ENCODE measurements at regions not wholly inside any gene's neighbourhood (a gene's known extent, or its start where the extent isn't known, plus 50 kb on each side); places are given as distances from the start of the nearest gene placed in this dataset.

GRCh38 chr11:15775015-15775541 is 581.3 kb downstream of the SOX6 start:
- no peaks in the 10 kb centered on the region for H3K9me3 ChIP-seq
- no peaks in the 10 kb centered on the region for H3K36me3 ChIP-seq
- 79% methylated on average over 6 of the region's 6 CpGs for WGBS
- no peak overlapping the region for H3K4me3 ChIP-seq
- no peak for DNase-seq (ENCODE audit: low spot score)
- H3K27ac ChIP-seq: no peak overlapping the region
- no peaks in the 10 kb centered on the region for H3K4me1 ChIP-seq (replicated peaks)
- no peaks in the 10 kb centered on the region for H3K27me3 ChIP-seq (replicated peaks; ENCODE audit: insufficient read depth)
- TF ChIP-seq POLR2A (IDR thresholded peaks at IDR 0.05) (no peak), POLR2AphosphoS5 (IDR thresholded peaks at IDR 0.05) (no peak)
- intact Hi-C loops (cut with DNase I): no loop called here

- H3K4me3 ChIP-seq: no peak overlapping the region
- WGBS: 91% methylated on average over 2 of the region's 2 CpGs
- H3K27ac ChIP-seq: no peak overlapping the region
- H3K36me3 ChIP-seq: no peaks in the 10 kb centered on the region
- H3K27me3 ChIP-seq (replicated peaks; ENCODE audit: insufficient read depth): no peaks in the 10 kb centered on the region
- H3K9me3 ChIP-seq: no peaks in the 10 kb centered on the region
- intact Hi-C loops (cut with DNase I): no loop called here
- TF ChIP-seq POLR2A (IDR thresholded peaks at IDR 0.05) (no peak), POLR2AphosphoS5 (IDR thresholded peaks at IDR 0.05) (no peak), CTCF (IDR thresholded peaks at IDR 0.05) (no peak)
- DNase-seq (ENCODE audit: low spot score): no peak
- no peaks in the 10 kb centered on the region for H3K4me1 ChIP-seq (replicated peaks)
Measured at GRCh38 chr11:15775797-15776196, 580.5 kb downstream of the SOX6 start.

GRCh38 chr11:15776366-15776765 is 580.0 kb downstream of the SOX6 start:
- no peak overlapping the region for H3K4me3 ChIP-seq
- H3K27me3 ChIP-seq (replicated peaks; ENCODE audit: insufficient read depth): no peaks in the 10 kb centered on the region
- no peak for DNase-seq (ENCODE audit: low spot score)
- no peaks in the 10 kb centered on the region for H3K36me3 ChIP-seq
- TF ChIP-seq CTCF (IDR thresholded peaks at IDR 0.05): no peak
- TF ChIP-seq POLR2A (IDR thresholded peaks at IDR 0.05): no peak
- no peak for TF ChIP-seq POLR2AphosphoS5 (IDR thresholded peaks at IDR 0.05)
- no peaks in the 10 kb centered on the region for H3K4me1 ChIP-seq (replicated peaks)
- WGBS: 76% methylated on average over 1 of the region's 1 CpG
- no peaks in the 10 kb centered on the region for H3K9me3 ChIP-seq
- intact Hi-C loops (cut with DNase I): no loop called here
- H3K27ac ChIP-seq: no peak overlapping the region

GRCh38 chr11:15779518-15779917 is 576.8 kb downstream of the SOX6 start:
- no peak for DNase-seq (ENCODE audit: low spot score)
- Histone ChIP-seq H3K27ac (no peak overlapping the region), H3K36me3 (no peaks in the 10 kb centered on the region), H3K4me1 (replicated peaks) (no peaks in the 10 kb centered on the region), H3K27me3 (replicated peaks; ENCODE audit: insufficient read depth) (no peaks in the 10 kb centered on the region), H3K4me3 (no peak overlapping the region), H3K9me3 (no peaks in the 10 kb centered on the region)
- 74% methylated on average over 2 of the region's 2 CpGs for WGBS
- intact Hi-C loops (cut with DNase I): no loop called here
- TF ChIP-seq POLR2AphosphoS5 (IDR thresholded peaks at IDR 0.05) (no peak), CTCF (IDR thresholded peaks at IDR 0.05) (no peak), POLR2A (IDR thresholded peaks at IDR 0.05) (no peak)

- Histone ChIP-seq H3K4me1 (replicated peaks) (no peaks in the 10 kb centered on the region), H3K27ac (no peak overlapping the region), H3K27me3 (replicated peaks; ENCODE audit: insufficient read depth) (no peaks in the 10 kb centered on the region), H3K9me3 (no peaks in the 10 kb centered on the region), H3K4me3 (no peak overlapping the region), H3K36me3 (no peaks in the 10 kb centered on the region)
- DNase-seq (ENCODE audit: low spot score): no peak
- intact Hi-C loops (cut with DNase I): no loop called here
- WGBS: 74% methylated on average over 5 of the region's 5 CpGs
- TF ChIP-seq POLR2A (IDR thresholded peaks at IDR 0.05): no peak
- no peak for TF ChIP-seq POLR2AphosphoS5 (IDR thresholded peaks at IDR 0.05)
- no peak for TF ChIP-seq CTCF (IDR thresholded peaks at IDR 0.05)
Measured at GRCh38 chr11:15780382-15780781, 576.0 kb downstream of the SOX6 start.
